Gastrocnemius medialis (tissue), 4 donors: ENCODE measurements at regions not wholly inside any gene's neighbourhood (a gene's known extent, or its start where the extent isn't known, plus 50 kb on each side); places are given as distances from the start of the nearest gene placed in this dataset.

Experiments
- POLR2A ChIP-seq, 2 donors: fragments of 450-650 bp; IDR thresholded peaks; one replicate each; pipeline ENCODE4 v1.6.1; 2017; ENCODE audit warnings: antibody characterized with exemption in 2 of 2, mild to moderate bottlenecking in 2 of 2, moderate library complexity in 2 of 2
- TF ChIP-seq, protein P1 (sequence below), 5 experiments: fragments of 450-650 bp in 3 of 5; fragments of 200-600 bp in 2 of 5; sonication (generic) in 2 of 5; IDR thresholded peaks in 4 of 5; conservative IDR thresholded peaks in 1 of 5; 1 replicate in 4 of 5; 2 replicates in 1 of 5; pipeline ENCODE4 v1.5.1; 2016 to 2019; ENCODE audit warnings: antibody characterized with exemption in 5 of 5, mild to moderate bottlenecking in 3 of 5, moderate library complexity in 3 of 5

DNA sequence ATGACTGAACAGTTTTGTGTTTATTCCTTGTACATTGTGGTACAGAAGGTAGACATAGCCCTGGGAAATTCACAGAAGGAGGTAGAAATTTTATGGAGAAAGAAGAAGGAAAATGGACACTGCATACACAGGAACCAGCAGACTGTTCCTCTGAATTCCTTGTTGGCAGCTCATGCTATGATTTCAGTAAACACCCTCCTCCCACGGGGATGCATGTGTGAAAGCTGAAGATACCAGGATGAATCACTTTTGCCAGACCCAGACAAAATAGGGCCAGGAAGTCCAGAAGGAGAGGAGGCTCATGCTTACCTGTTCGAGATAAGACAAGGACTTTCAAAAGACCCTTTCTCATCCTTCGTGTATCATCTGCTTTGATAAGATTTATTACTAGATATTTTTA lies 110.3 kb upstream of the GGTLC1 start:
- TF ChIP-seq, protein P1, sequence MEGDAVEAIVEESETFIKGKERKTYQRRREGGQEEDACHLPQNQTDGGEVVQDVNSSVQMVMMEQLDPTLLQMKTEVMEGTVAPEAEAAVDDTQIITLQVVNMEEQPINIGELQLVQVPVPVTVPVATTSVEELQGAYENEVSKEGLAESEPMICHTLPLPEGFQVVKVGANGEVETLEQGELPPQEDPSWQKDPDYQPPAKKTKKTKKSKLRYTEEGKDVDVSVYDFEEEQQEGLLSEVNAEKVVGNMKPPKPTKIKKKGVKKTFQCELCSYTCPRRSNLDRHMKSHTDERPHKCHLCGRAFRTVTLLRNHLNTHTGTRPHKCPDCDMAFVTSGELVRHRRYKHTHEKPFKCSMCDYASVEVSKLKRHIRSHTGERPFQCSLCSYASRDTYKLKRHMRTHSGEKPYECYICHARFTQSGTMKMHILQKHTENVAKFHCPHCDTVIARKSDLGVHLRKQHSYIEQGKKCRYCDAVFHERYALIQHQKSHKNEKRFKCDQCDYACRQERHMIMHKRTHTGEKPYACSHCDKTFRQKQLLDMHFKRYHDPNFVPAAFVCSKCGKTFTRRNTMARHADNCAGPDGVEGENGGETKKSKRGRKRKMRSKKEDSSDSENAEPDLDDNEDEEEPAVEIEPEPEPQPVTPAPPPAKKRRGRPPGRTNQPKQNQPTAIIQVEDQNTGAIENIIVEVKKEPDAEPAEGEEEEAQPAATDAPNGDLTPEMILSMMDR (IDR thresholded peaks at IDR 0.05 in 4 of 5, conservative IDR thresholded peaks at IDR 0.05 in 1 of 5): no peak
- no peak for TF ChIP-seq POLR2A (IDR thresholded peaks at IDR 0.05)
